ENCODE measurements at regions not wholly inside any gene's neighbourhood (a gene's known extent, or its start where the extent isn't known, plus 50 kb on each side); places are given as distances from the start of the nearest gene placed in this dataset.

- TF ChIP-seq EZH2 (IDR thresholded peaks at IDR 0.05; ENCODE audit: low read length, missing control alignments) (no peak), CTCF (conservative IDR thresholded peaks at IDR 0.05 in 1 of 2, IDR thresholded peaks at IDR 0.05 in 1 of 2; ENCODE audit: low read depth in 1 of 2, low read length in 2 of 2) (no peak)
These were observed 240.5 kb upstream of the FZD8 start for GRCh38 chr10:35882422-35883150.

All from fibroblast of lung (primary cell).